HepG2 (cell line): ENCODE measurements at regions not wholly inside any gene's neighbourhood (a gene's known extent, or its start where the extent isn't known, plus 50 kb on each side); places are given as distances from the start of the nearest gene placed in this dataset.

ENCODE experiments used
- ATAC-seq: fragments of 200-7000 bp; cut with Tn5 transposase; 3 replicates; pipeline ENCODE4 v1.9.1; 2020; ENCODE audit warnings: mild to moderate bottlenecking, moderate library complexity
- BruUV-seq: library from RNA; stranded (reverse); fragments of 400-500 nt; replicated peaks from 2 replicates; lab custom pipeline; 2021; lab: Mats Ljungman, UMichigan
- CTCF ChIA-PET: fragments of 300-600 bp; formaldehyde crosslinking; extraction: SDS; loops from one replicate; lab custom pipeline; 2021; ENCODE audit warnings: low total read pairs, inconsistent platforms, low intra/inter-chr PET ratio; lab: Yijun Ruan, JAX
- POLR2A ChIA-PET: fragments of 350-600 bp; sonication (Branson Sonifier 250); formaldehyde crosslinking; loops from one replicate; lab custom pipeline; 2020; ENCODE audit warnings: antibody characterized with exemption, inconsistent platforms; lab: Yijun Ruan, JAX
- DNase-seq: peaks from one replicate; pipeline ENCODE4 v3.0.0-alpha.2; 2015; ENCODE audit warnings: low spot score
- FAIRE-seq: peaks from 3 replicates; lab custom pipeline; 2011; peaks lifted over from hg19 to GRCh38; lab: Jason Lieb, UNC
- H2AFZ ChIP-seq: one replicate; pipeline ENCODE4 v1.6.1; 2011; ENCODE audit warnings: low read length, inconsistent platforms
- H3K27ac ChIP-seq: fragments of 300-600 bp; 3 replicates; pipeline ENCODE4 v1.8.0; 2011; ENCODE audit warnings: mixed run types, mild to moderate bottlenecking, mixed read lengths, low read length, inconsistent platforms; ENCODE audit not compliant: insufficient read depth; ENCODE audit errors: extremely low read length
- H3K27me3 ChIP-seq, 2 experiments: fragments of 200-600 bp in 1 of 2; 2 replicates in 1 of 2; 3 replicates in 1 of 2; pipeline versions ENCODE4 v1.6.0 to v1.8.0; 2011; ENCODE audit warnings: low read length in 2 of 2, mild to moderate bottlenecking in 2 of 2, moderate library complexity in 2 of 2, inconsistent platforms in 1 of 2; ENCODE audit not compliant: insufficient read depth in 2 of 2, control insufficient read depth in 1 of 2
- H3K36me3 ChIP-seq, 2 experiments: fragments of 200-600 bp in 1 of 2; replicated peaks in 1 of 2; 2 replicates in 1 of 2; 3 replicates in 1 of 2; pipeline versions ENCODE4 v1.5.1 to v1.8.0; 2011; ENCODE audit warnings: low read length in 2 of 2, inconsistent platforms in 1 of 2; ENCODE audit not compliant: insufficient read depth in 2 of 2, control insufficient read depth in 1 of 2
- H3K4me1 ChIP-seq: 2 replicates; pipeline ENCODE4 v1.5.1; 2012; ENCODE audit warnings: low read length, inconsistent platforms; ENCODE audit not compliant: insufficient read depth
- H3K4me2 ChIP-seq: 2 replicates; pipeline ENCODE4 v1.6.0; 2011; ENCODE audit warnings: low read depth, low read length, inconsistent platforms
- H3K4me3 ChIP-seq, 3 experiments: fragments of 200-600 bp in 1 of 3; sonication (generic), shearing (Covaris generic) in 1 of 3; replicated peaks in 1 of 3; 2 replicates each; pipeline ENCODE4 v1.5.1; 2011 to 2016; ENCODE audit warnings: low read length in 3 of 3, inconsistent platforms in 2 of 3, low read depth in 2 of 3, mild to moderate bottlenecking in 2 of 3, control low read depth in 1 of 3, mixed read lengths in 1 of 3; ENCODE audit not compliant: insufficient read depth in 1 of 3
- H3K79me2 ChIP-seq: one replicate; pipeline ENCODE4 v1.6.1; 2011; ENCODE audit warnings: low read length, inconsistent platforms; ENCODE audit not compliant: insufficient read depth
- H3K9ac ChIP-seq: 2 replicates; pipeline ENCODE4 v1.6.0; 2011; ENCODE audit warnings: mild to moderate bottlenecking, low read depth, low read length, inconsistent platforms; ENCODE audit not compliant: insufficient read depth
- H3K9me3 ChIP-seq: 2 replicates; pipeline ENCODE4 v1.5.1; 2012; ENCODE audit warnings: mild to moderate bottlenecking, low read length
- H4K20me1 ChIP-seq: 2 replicates; pipeline ENCODE4 v1.6.0; 2011; ENCODE audit warnings: inconsistent platforms, mild to moderate bottlenecking, low read length, moderate library complexity; ENCODE audit not compliant: insufficient read depth
- BATF2 ChIP-seq: sonication (generic); formaldehyde crosslinking; IDR thresholded peaks from 2 replicates; pipeline ENCODE4 v1.8.0; 2022; ENCODE audit warnings: mild to moderate bottlenecking, missing genetic modification reagents, moderate library complexity
- DNMT1 ChIP-seq: sonication (generic); formaldehyde crosslinking; IDR thresholded peaks from 2 replicates; pipeline ENCODE4 v1.5.1; 2020; ENCODE audit warnings: mild to moderate bottlenecking, missing genetic modification reagents
- FOSL1 ChIP-seq: sonication (generic); formaldehyde crosslinking; IDR thresholded peaks from 2 replicates; pipeline ENCODE4 v1.9.0; 2021; ENCODE audit warnings: missing genetic modification reagents, borderline replicate concordance
- KAT7 ChIP-seq: IDR thresholded peaks from 2 replicates; pipeline ENCODE4 v1.6.1; 2018; ENCODE audit warnings: borderline replicate concordance, missing compliant biosample characterization
- NONO ChIP-seq, 2 experiments: fragments of 450-650 bp in 1 of 2; sonication (generic) in 1 of 2; formaldehyde crosslinking in 1 of 2; IDR thresholded peaks in 1 of 2; conservative IDR thresholded peaks in 1 of 2; 2 replicates each; pipeline versions ENCODE4 v1.6.1 to v1.8.0; 2017 to 2022; ENCODE audit warnings: mild to moderate bottlenecking in 1 of 2, missing genetic modification reagents in 1 of 2, moderate library complexity in 1 of 2
- PBX2 ChIP-seq: IDR thresholded peaks from 2 replicates; pipeline ENCODE4 v1.6.1; 2016; ENCODE audit warnings: control low read depth
- PHB2 ChIP-seq: fragments of 450-650 bp; IDR thresholded peaks from 2 replicates; pipeline ENCODE4 v1.6.1; 2018; ENCODE audit not compliant: partially characterized antibody
- RXRA ChIP-seq: sonication (generic); formaldehyde crosslinking; IDR thresholded peaks from 2 replicates; pipeline ENCODE4 v1.5.1; 2020; ENCODE audit warnings: missing genetic modification reagents
- SRSF9 ChIP-seq: fragments of 200-400 bp; formaldehyde crosslinking; IDR thresholded peaks from 2 replicates; pipeline ENCODE4 v1.6.1; 2018; ENCODE audit warnings: borderline replicate concordance, mild to moderate bottlenecking, low read depth, low read length; ENCODE audit not compliant: insufficient read depth, poor library complexity, severe bottlenecking
- ZIK1 ChIP-seq: sonication (generic); formaldehyde crosslinking; IDR thresholded peaks from 2 replicates; pipeline ENCODE4 v1.5.0; 2020; ENCODE audit warnings: mild to moderate bottlenecking, low read depth, missing genetic modification reagents, borderline replicate concordance
- ZNF224 ChIP-seq: sonication (generic); formaldehyde crosslinking; IDR thresholded peaks from 2 replicates; pipeline ENCODE4 v1.5.0; 2020; ENCODE audit warnings: mild to moderate bottlenecking, missing genetic modification reagents
- ZNF558 ChIP-seq: sonication (generic); formaldehyde crosslinking; IDR thresholded peaks from 2 replicates; pipeline ENCODE4 v1.9.0; 2022; ENCODE audit warnings: mild to moderate bottlenecking, missing genetic modification reagents, borderline replicate concordance
- WGBS: methylation state at CpG from one replicate; pipeline ENCODE4 v1.1.6; 2017; ENCODE audit warnings: low lambda C conversion rate; 5-methylcytosine and 5-hydroxymethylcytosine counted together
- in situ Hi-C: cut with HindIII; loops from 2 replicates; pipeline ENCODE4 v1.10.0; 2017; ENCODE audit warnings: low pct_unique_long_range_greater_than_20kb; ENCODE audit not compliant: extremely low pct_ligation_motif_present
- intact Hi-C: fragments of 100-400 bp; cut with micrococcal nuclease; formaldehyde crosslinking; loops from one replicate; pipeline ENCODE4 v1.10.0; 2022; ENCODE audit not compliant: unreplicated experiment
- TF ChIP-seq, protein P1 (sequence below): sonication (generic); formaldehyde crosslinking; IDR thresholded peaks from 2 replicates; pipeline ENCODE4 v1.4.0; 2020; ENCODE audit warnings: mild to moderate bottlenecking, missing genetic modification reagents

DNA sequence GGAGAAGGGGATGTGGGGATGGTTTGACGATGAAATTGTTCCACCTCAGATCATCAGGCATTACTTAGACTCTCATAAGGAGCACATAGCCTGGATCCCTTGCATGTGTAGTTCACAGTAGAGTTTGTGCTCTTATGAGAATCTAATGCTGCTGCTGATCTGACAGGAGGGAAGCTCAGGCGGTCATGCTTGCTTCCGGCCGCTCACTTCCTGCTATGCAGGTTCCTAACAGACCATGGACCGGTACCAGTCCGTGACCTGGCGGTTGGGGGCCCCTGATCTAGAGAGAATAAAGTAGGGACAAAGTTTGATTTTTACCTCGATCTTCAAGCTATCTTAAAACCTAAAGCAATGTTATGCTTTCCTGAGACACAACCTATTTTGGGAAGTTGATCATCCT, 373.8 kb upstream of the ARGLU1 start:
- no peak for FAIRE-seq
- no peak for ATAC-seq
- Histone ChIP-seq H4K20me1 (no peaks in the 10 kb centered on the region), H3K79me2 (no peaks in the 10 kb centered on the region), H3K27ac (no peak overlapping the region), H3K9me3 (no peaks in the 10 kb centered on the region), H3K9ac (no peak overlapping the region), H3K36me3 (no peaks in the 10 kb centered on the region), H3K27me3 (no peaks in the 10 kb centered on the region; a peak in 1 of 5 replicates), H3K4me1 (no peaks in the 10 kb centered on the region), H2AFZ (no peak overlapping the region), H3K4me3 (no peak overlapping the region), H3K4me2 (no peak overlapping the region)
- TF ChIP-seq KAT7 (CRISPR knock-in tag): no peak
- no peak for TF ChIP-seq PBX2
- TF ChIP-seq SRSF9: no peak
- TF ChIP-seq DNMT1 (CRISPR knock-in tag): no peak
- no peak for TF ChIP-seq ZIK1 (CRISPR knock-in tag)
- no peak for TF ChIP-seq BATF2 (CRISPR knock-in tag)
- TF ChIP-seq, protein P1, sequence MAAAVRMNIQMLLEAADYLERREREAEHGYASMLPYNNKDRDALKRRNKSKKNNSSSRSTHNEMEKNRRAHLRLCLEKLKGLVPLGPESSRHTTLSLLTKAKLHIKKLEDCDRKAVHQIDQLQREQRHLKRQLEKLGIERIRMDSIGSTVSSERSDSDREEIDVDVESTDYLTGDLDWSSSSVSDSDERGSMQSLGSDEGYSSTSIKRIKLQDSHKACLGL (CRISPR knock-in tag): no peak
- TF ChIP-seq NONO (IDR thresholded peaks at IDR 0.05): no peak
- TF ChIP-seq NONO (CRISPR knock-in tag; conservative IDR thresholded peaks at IDR 0.05): no peak
- no peak for TF ChIP-seq PHB2
- TF ChIP-seq RXRA: no peak
- TF ChIP-seq ZNF224 (CRISPR knock-in tag): no peak
- no peak for TF ChIP-seq FOSL1 (CRISPR knock-in tag)
- no peak for TF ChIP-seq ZNF558 (CRISPR knock-in tag)
- intact Hi-C loops: no loop called here
- no TSS peak for BruUV-seq
- ChIA-PET POLR2A (no interaction called here), CTCF (no interaction called here)
- WGBS: 48% methylated on average over 5 of the region's 8 CpGs
- DNase-seq: no peak
- in situ Hi-C loops: no loop called here
